GM12878 (cell line): ENCODE measurements at regions not wholly inside any gene's neighbourhood (a gene's known extent, or its start where the extent isn't known, plus 50 kb on each side); places are given as distances from the start of the nearest gene placed in this dataset.

Source experiments
- ATAC-seq: fragments of 200-7000 bp; cut with Tn5 transposase; 3 replicates; pipeline ENCODE4 v1.9.1; 2020; ENCODE audit warnings: mild to moderate bottlenecking, moderate library complexity
- BruUV-seq: library from RNA; stranded (reverse); fragments of 400-500 nt; replicated peaks from 2 replicates; lab custom pipeline; 2021; lab: Mats Ljungman, UMichigan
- CTCF ChIA-PET: fragments of 300-600 bp; sonication (Branson Sonifier 250); formaldehyde crosslinking; extraction: SDS; loops from one replicate; lab custom pipeline; 2021; ENCODE audit warnings: inconsistent platforms; lab: Yijun Ruan, JAX
- POLR2A ChIA-PET: fragments of 350-600 bp; formaldehyde crosslinking; extraction: SDS; loops from one replicate; lab custom pipeline; 2021; ENCODE audit warnings: inconsistent platforms; lab: Charles Lee
- RAD21 ChIA-PET: fragments of 300-600 bp; sonication (Branson Sonifier 250); formaldehyde crosslinking; loops from one replicate; lab custom pipeline; 2023; ENCODE audit warnings: antibody characterized with exemption; ENCODE audit not compliant: unreplicated experiment; lab: Charles Lee
- SMC1A ChIA-PET: fragments of 300-600 bp; sonication (Branson Sonifier 250); formaldehyde crosslinking; loops from one replicate; lab custom pipeline; 2023; ENCODE audit not compliant: unreplicated experiment, uncharacterized antibody; lab: Charles Lee
- DNase-seq: peaks from one replicate; pipeline ENCODE4 v3.0.0-alpha.2; 2011; ENCODE audit warnings: low read depth, low spot score
- FAIRE-seq: peaks from 3 replicates; lab custom pipeline; 2011; peaks lifted over from hg19 to GRCh38; lab: Jason Lieb, UNC
- H2AFZ ChIP-seq: 2 replicates; pipeline ENCODE4 v1.6.0; 2011; ENCODE audit warnings: low read depth, low read length, control low read depth; ENCODE audit not compliant: control insufficient read depth
- H3K27ac ChIP-seq: 2 replicates; pipeline ENCODE4 v1.5.1; 2011; ENCODE audit warnings: control low read depth; ENCODE audit not compliant: control insufficient read depth, insufficient read depth
- H3K27me3 ChIP-seq, 2 experiments: replicated peaks in 1 of 2; 2 replicates each; pipeline versions ENCODE4 v1.6.0 to v1.6.1; 2011; ENCODE audit warnings: low read length in 1 of 2; ENCODE audit not compliant: control insufficient read depth in 2 of 2, insufficient read depth in 2 of 2
- H3K36me3 ChIP-seq, 2 experiments: 2 replicates each; pipeline ENCODE4 v1.5.1; 2011; ENCODE audit warnings: low read length in 1 of 2; ENCODE audit not compliant: control insufficient read depth in 2 of 2, insufficient read depth in 2 of 2
- H3K4me1 ChIP-seq: 2 replicates; pipeline ENCODE4 v1.6.1; 2011; ENCODE audit warnings: mild to moderate bottlenecking, low read length, moderate library complexity, mixed read lengths; ENCODE audit not compliant: control insufficient read depth, insufficient read depth
- H3K4me2 ChIP-seq: 2 replicates; pipeline ENCODE4 v1.6.0; 2011; ENCODE audit warnings: control low read depth; ENCODE audit not compliant: control insufficient read depth, insufficient read depth
- H3K4me3 ChIP-seq: fragments of 200-600 bp; sonication (generic); 2 replicates; pipeline ENCODE4 v1.5.1; 2016
- H3K79me2 ChIP-seq: 2 replicates; pipeline ENCODE4 v1.6.0; 2011; ENCODE audit warnings: low read length; ENCODE audit not compliant: control insufficient read depth, insufficient read depth
- H3K9ac ChIP-seq: 2 replicates; pipeline ENCODE4 v1.8.0; 2011; ENCODE audit warnings: low read length, control low read depth, mixed read lengths; ENCODE audit not compliant: control insufficient read depth, insufficient read depth
- H3K9me3 ChIP-seq: replicated peaks from 3 replicates; pipeline ENCODE4 v1.5.1; 2011; ENCODE audit warnings: mild to moderate bottlenecking, low read length; ENCODE audit not compliant: control insufficient read depth, insufficient read depth
- H4K20me1 ChIP-seq: 2 replicates; pipeline ENCODE4 v1.6.0; 2011; ENCODE audit not compliant: control insufficient read depth, insufficient read depth
- ATF3 ChIP-seq: IDR thresholded peaks from 2 replicates; pipeline ENCODE4 v1.6.1; 2011; ENCODE audit warnings: low read depth, mild to moderate bottlenecking, low read length, moderate library complexity, borderline replicate concordance; ENCODE audit errors: extremely low read depth
- CHD4 ChIP-seq: fragments of 200-600 bp; sonication (generic); IDR thresholded peaks from 2 replicates; pipeline ENCODE4 v1.6.1; 2016; ENCODE audit warnings: mild to moderate bottlenecking
- IKZF2 ChIP-seq, 2 experiments: fragments of 450-650 bp; IDR thresholded peaks; 2 replicates each; pipeline ENCODE4 v1.6.1; 2017; ENCODE audit warnings: mild to moderate bottlenecking in 2 of 2, moderate library complexity in 2 of 2
- IRF5 ChIP-seq: fragments of 450-650 bp; IDR thresholded peaks from 2 replicates; pipeline ENCODE4 v1.6.1; 2017; ENCODE audit warnings: borderline replicate concordance
- POLR2AphosphoS2 ChIP-seq: IDR thresholded peaks from 2 replicates; pipeline ENCODE4 v1.6.1; 2011; ENCODE audit warnings: low read depth, mild to moderate bottlenecking, low read length, improper control_type of control experiment, moderate library complexity
- RCOR1 ChIP-seq: conservative IDR thresholded peaks from 2 replicates; pipeline ENCODE4 v1.6.1; 2012; ENCODE audit warnings: low read depth, low read length, improper control_type of control experiment
- SIN3A ChIP-seq: IDR thresholded peaks from 2 replicates; pipeline ENCODE4 v1.6.1; 2012; ENCODE audit warnings: low read depth, low read length, improper control_type of control experiment
- SP1 ChIP-seq: IDR thresholded peaks from one replicate; pipeline ENCODE4 v1.6.1; 2011; ENCODE audit warnings: low read depth, low read length
- WGBS: methylation state at CpG from one replicate; pipeline ENCODE4 v1.1.6; 2016; ENCODE audit warnings: low lambda C conversion rate; ENCODE audit not compliant: insufficient replicate concordance, insufficient coverage; ENCODE audit errors: missing lambda C conversion rate; 5-methylcytosine and 5-hydroxymethylcytosine counted together
- in situ Hi-C: fragments of 300-500 bp; cut with MboI; formaldehyde crosslinking; loops from 9 replicates; pipeline ENCODE4 v1.14.3; 2018; ENCODE audit warnings: mixed read lengths
- intact Hi-C: fragments of 100-400 bp; cut with micrococcal nuclease; formaldehyde crosslinking; loops from one replicate; pipeline ENCODE4 v1.14.2; 2022; ENCODE audit not compliant: unreplicated experiment

DNA sequence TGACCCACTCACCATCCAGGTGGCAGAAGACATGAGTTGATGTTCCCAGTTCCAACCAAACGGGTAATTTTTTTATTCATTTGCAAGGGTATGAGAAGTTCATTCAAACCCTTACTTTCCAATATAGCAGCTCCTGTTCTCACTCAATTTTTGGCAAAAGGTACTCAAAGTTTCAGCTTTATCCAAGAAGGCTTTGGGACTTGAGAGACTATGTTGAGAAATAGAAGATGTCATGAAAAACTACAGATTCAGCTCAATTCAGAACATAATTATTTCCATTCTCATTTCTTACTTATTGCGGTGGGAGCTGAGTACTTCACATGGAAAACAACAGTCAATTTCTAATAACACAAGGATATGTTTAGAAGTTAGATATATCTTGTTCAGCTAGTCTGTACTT, 162.3 kb downstream of the FNDC1 start:
- ChIA-PET CTCF (no interaction called here), SMC1A (no interaction called here), RAD21 (no interaction called here), POLR2A (no interaction called here)
- no peak overlapping the region for H3K4me3 ChIP-seq
- intact Hi-C loops (no loop called here), in situ Hi-C loops (no loop called here)
- no TSS peak for BruUV-seq
- H3K9ac ChIP-seq = no peak overlapping the region
- no peak overlapping the region for H2AFZ ChIP-seq
- FAIRE-seq (no peak), DNase-seq (no peak), ATAC-seq (no peak)
- H3K36me3 ChIP-seq = no peaks in the 10 kb centered on the region
- H3K4me1 ChIP-seq = no peaks in the 10 kb centered on the region
- H3K4me2 ChIP-seq = no peak overlapping the region
- H3K79me2 ChIP-seq = no peaks in the 10 kb centered on the region
- no peak for TF ChIP-seq ATF3
- no peak for TF ChIP-seq SP1
- TF ChIP-seq POLR2AphosphoS2 = no peak
- no peak for TF ChIP-seq IRF5
- TF ChIP-seq SIN3A = no peak
- no peak for TF ChIP-seq RCOR1
- TF ChIP-seq IKZF2 (IDR thresholded peaks at IDR 0.05) = no peak
- TF ChIP-seq CHD4 = no peak
- 19% methylated on average over 2 of the region's 2 CpGs for WGBS
- no peaks in the 10 kb centered on the region for H4K20me1 ChIP-seq
- H3K9me3 ChIP-seq = no peaks in the 10 kb centered on the region
- no peaks in the 10 kb centered on the region; a peak in 1 of 4 replicates for H3K27me3 ChIP-seq
- H3K27ac ChIP-seq = no peak overlapping the region
